Mesendoderm (in vitro differentiated cells): ENCODE measurements at regions not wholly inside any gene's neighbourhood (a gene's known extent, or its start where the extent isn't known, plus 50 kb on each side); places are given as distances from the start of the nearest gene placed in this dataset.

Source experiments
- DNase-seq: peaks from one replicate; pipeline ENCODE4 v3.0.0; 2013
- H2AK5ac ChIP-seq: 2 replicates; pipeline ENCODE4 v1.6.1; 2013; ENCODE audit warnings: low read length, inconsistent platforms
- H2BK120ac ChIP-seq: 2 replicates; pipeline ENCODE4 v1.6.1; 2013; ENCODE audit warnings: low read depth, mild to moderate bottlenecking, low read length, moderate library complexity, mixed read lengths
- H2BK15ac ChIP-seq: replicated peaks from 2 replicates; pipeline ENCODE4 v1.6.1; 2013; ENCODE audit warnings: low read depth, mild to moderate bottlenecking, moderate library complexity
- H2BK5ac ChIP-seq: 2 replicates; pipeline ENCODE4 v1.6.1; 2013; ENCODE audit warnings: low read length, inconsistent platforms
- H3K18ac ChIP-seq: 2 replicates; pipeline ENCODE4 v1.6.1; 2013; ENCODE audit warnings: mild to moderate bottlenecking, low read length, mixed read lengths
- H3K23ac ChIP-seq: one replicate; pipeline ENCODE4 v1.6.1; 2013; ENCODE audit warnings: low read length
- H3K27ac ChIP-seq: 2 replicates; pipeline ENCODE4 v1.5.1; 2013; ENCODE audit warnings: low read depth, mild to moderate bottlenecking, inconsistent platforms, low read length, moderate library complexity
- H3K27me3 ChIP-seq: 2 replicates; pipeline ENCODE4 v1.6.1; 2013; ENCODE audit warnings: low read length, control low read depth, mild to moderate bottlenecking, inconsistent platforms; ENCODE audit not compliant: insufficient read depth, poor library complexity
- H3K36me3 ChIP-seq: 2 replicates; pipeline ENCODE4 v1.6.1; 2013; ENCODE audit warnings: low read length, inconsistent platforms; ENCODE audit not compliant: control insufficient read depth, insufficient read depth
- H3K4ac ChIP-seq: one replicate; pipeline ENCODE4 v1.6.1; 2013; ENCODE audit warnings: low read depth, mild to moderate bottlenecking, low read length, moderate library complexity
- H3K4me1 ChIP-seq: 2 replicates; pipeline ENCODE4 v1.6.1; 2013; ENCODE audit warnings: low read depth, low read length, inconsistent platforms; ENCODE audit not compliant: control insufficient read depth
- H3K4me2 ChIP-seq: 2 replicates; pipeline ENCODE4 v1.6.1; 2013; ENCODE audit warnings: low read length
- H3K4me3 ChIP-seq: 2 replicates; pipeline ENCODE4 v1.5.1; 2013; ENCODE audit warnings: mild to moderate bottlenecking, low read length
- H3K56ac ChIP-seq: one replicate; pipeline ENCODE4 v1.6.1; 2013; ENCODE audit warnings: low read length
- H3K79me1 ChIP-seq: 2 replicates; pipeline ENCODE4 v1.6.1; 2013; ENCODE audit warnings: low read length, inconsistent platforms
- H3K79me2 ChIP-seq: 2 replicates; pipeline ENCODE4 v1.6.1; 2013; ENCODE audit warnings: mild to moderate bottlenecking, low read length; ENCODE audit not compliant: control insufficient read depth, insufficient read depth
- H3K9ac ChIP-seq: 2 replicates; pipeline ENCODE4 v1.6.1; 2013; ENCODE audit warnings: low read length, inconsistent platforms
- H4K5ac ChIP-seq: one replicate; pipeline ENCODE4 v1.6.1; 2013; ENCODE audit warnings: low read length
- H4K8ac ChIP-seq: one replicate; pipeline ENCODE4 v1.6.1; 2013; ENCODE audit warnings: low read depth, mild to moderate bottlenecking, control low read depth, low read length, moderate library complexity
- WGBS: extraction: QIAGEN DNeasy Blood & Tissue Kit; methylation state at CpG from one replicate; pipeline ENCODE4 v1.1.7; 2013; ENCODE audit warnings: low lambda C conversion rate, missing lambda C conversion rate; ENCODE audit not compliant: insufficient coverage; ENCODE audit errors: extremely low coverage; 5-methylcytosine and 5-hydroxymethylcytosine counted together

DNA sequence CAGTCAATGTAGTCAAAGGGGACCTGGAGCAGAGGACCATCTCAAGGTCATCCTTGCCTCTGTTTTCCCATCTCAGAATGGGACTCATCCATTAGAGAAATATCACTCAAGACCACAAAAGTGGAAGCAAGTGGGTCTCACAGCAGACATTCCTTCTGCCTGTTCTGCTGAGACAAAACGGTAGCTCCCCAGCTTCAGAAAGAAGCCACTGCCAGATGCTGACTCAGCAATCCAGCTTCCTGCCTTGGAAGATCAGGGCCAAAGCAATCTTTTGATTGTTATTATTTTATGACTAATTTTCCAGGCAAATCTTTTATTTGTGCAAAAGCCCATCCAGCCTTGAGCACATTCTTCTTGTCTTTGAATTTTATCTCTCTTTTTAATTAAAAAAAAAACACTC lies 86.8 kb downstream of the CCT6B start:
- Histone ChIP-seq H4K8ac (no peak overlapping the region), H2BK15ac (no peak overlapping the region), H3K4ac (no peak overlapping the region), H2BK120ac (no peak overlapping the region), H4K5ac (no peak overlapping the region), H3K4me2 (no peak overlapping the region), H3K56ac (no peak overlapping the region), H3K79me2 (no peaks in the 10 kb centered on the region), H3K79me1 (no peaks in the 10 kb centered on the region), H3K18ac (no peak overlapping the region), H3K23ac (no peak overlapping the region), H3K27me3 (no peaks in the 10 kb centered on the region), H3K36me3 (no peaks in the 10 kb centered on the region), H3K4me3 (no peak overlapping the region), H3K4me1 (no peaks in the 10 kb centered on the region), H3K9ac (no peak overlapping the region), H3K27ac (no peak overlapping the region), H2BK5ac (no peak overlapping the region), H2AK5ac (no peak overlapping the region)
- no CpG with 5 or more reads among the region's 1 CpG for WGBS
- no peak for DNase-seq

DNA sequence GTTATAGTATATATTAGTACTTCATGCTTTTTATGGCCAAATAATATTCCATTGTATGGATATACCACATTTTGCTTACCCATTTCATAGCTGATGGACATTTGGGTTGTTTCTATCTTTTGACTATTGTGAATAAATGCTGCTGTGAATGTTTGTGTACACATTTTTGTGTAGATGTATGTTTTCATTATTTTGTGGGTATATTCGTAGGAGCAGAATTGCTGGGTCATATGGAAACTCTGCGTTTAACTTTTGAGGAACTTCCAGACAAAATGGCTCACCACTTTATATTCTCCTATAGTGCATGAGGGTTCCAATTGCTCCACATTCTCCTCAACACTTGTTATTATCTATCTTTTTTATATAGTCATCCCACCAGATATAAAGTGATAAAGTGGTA lies 88.6 kb downstream of the CCT6B start:
- Histone ChIP-seq H3K79me1 (no peaks in the 10 kb centered on the region), H3K18ac (no peak overlapping the region), H3K36me3 (no peaks in the 10 kb centered on the region), H3K4me2 (no peak overlapping the region), H2BK15ac (no peak overlapping the region), H3K4me3 (no peak overlapping the region), H3K27me3 (no peaks in the 10 kb centered on the region), H3K9ac (no peak overlapping the region), H2BK5ac (no peak overlapping the region), H2AK5ac (no peak overlapping the region), H3K4me1 (no peaks in the 10 kb centered on the region), H4K8ac (no peak overlapping the region), H3K23ac (no peak overlapping the region), H3K56ac (no peak overlapping the region), H3K27ac (no peak overlapping the region), H3K79me2 (no peaks in the 10 kb centered on the region), H4K5ac (no peak overlapping the region), H3K4ac (no peak overlapping the region), H2BK120ac (no peak overlapping the region)
- WGBS: no CpG with 5 or more reads among the region's 2 CpGs
- DNase-seq: no peak

- Histone ChIP-seq H2BK120ac (no peak overlapping the region), H3K79me1 (no peaks in the 10 kb centered on the region), H3K4ac (no peak overlapping the region)
Observed at GRCh38 chr17:34869641-34870040, 91.6 kb downstream of the CCT6B start.

DNA sequence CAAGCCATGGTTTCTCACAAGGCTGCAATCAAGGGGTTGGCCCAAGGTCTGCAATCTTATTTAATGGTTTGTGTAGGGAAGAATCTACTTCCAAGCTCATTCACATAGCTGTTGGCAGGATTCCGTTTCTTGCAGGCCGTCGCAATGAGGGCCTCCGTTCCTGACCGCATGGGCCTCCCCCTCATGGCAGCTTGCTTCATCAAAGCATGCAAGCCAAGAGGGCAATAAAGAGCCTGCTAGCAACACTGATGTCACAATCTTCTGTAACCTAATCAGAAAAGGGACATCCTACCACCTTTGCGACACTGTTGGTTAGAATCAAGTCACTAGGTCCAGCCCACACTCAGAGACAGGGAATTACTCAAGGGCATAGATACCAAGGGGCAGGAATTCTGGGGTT lies 95.5 kb downstream of the CCT6B start:
- no peak overlapping the region for H3K27ac ChIP-seq
- H4K8ac ChIP-seq: no peak overlapping the region
- H3K4me1 ChIP-seq: peaks cover 3% of the 10 kb centered on the region
- H3K27me3 ChIP-seq: no peaks in the 10 kb centered on the region
- no peak overlapping the region for H3K4me3 ChIP-seq
- H2AK5ac ChIP-seq: no peak overlapping the region
- no peak for DNase-seq
- no peak overlapping the region for H3K56ac ChIP-seq
- H3K9ac ChIP-seq: no peak overlapping the region
- H3K4me2 ChIP-seq: no peak overlapping the region
- no peak overlapping the region for H2BK15ac ChIP-seq
- no peak overlapping the region for H2BK5ac ChIP-seq
- no peak overlapping the region for H2BK120ac ChIP-seq
- no peaks in the 10 kb centered on the region for H3K79me2 ChIP-seq
- no CpG with 5 or more reads among the region's 6 CpGs for WGBS
- no peaks in the 10 kb centered on the region for H3K36me3 ChIP-seq
- no peaks in the 10 kb centered on the region for H3K79me1 ChIP-seq
- H3K18ac ChIP-seq: no peak overlapping the region
- no peak overlapping the region for H4K5ac ChIP-seq
- H3K23ac ChIP-seq: no peak overlapping the region
- no peak overlapping the region for H3K4ac ChIP-seq

More at GRCh38 chr17:34869641-34870040, 91.6 kb downstream of the CCT6B start:
- Histone ChIP-seq H3K23ac (no peak overlapping the region), H3K79me2 (no peaks in the 10 kb centered on the region), H3K4me3 (no peak overlapping the region), H2BK15ac (no peak overlapping the region), H3K36me3 (no peaks in the 10 kb centered on the region), H2AK5ac (no peak overlapping the region), H3K27ac (no peak overlapping the region), H3K4me2 (no peak overlapping the region), H2BK5ac (no peak overlapping the region), H3K27me3 (no peaks in the 10 kb centered on the region), H4K8ac (no peak overlapping the region), H4K5ac (no peak overlapping the region), H3K4me1 (no peaks in the 10 kb centered on the region), H3K18ac (no peak overlapping the region), H3K9ac (no peak overlapping the region), H3K56ac (no peak overlapping the region)
- no peak for DNase-seq

DNA sequence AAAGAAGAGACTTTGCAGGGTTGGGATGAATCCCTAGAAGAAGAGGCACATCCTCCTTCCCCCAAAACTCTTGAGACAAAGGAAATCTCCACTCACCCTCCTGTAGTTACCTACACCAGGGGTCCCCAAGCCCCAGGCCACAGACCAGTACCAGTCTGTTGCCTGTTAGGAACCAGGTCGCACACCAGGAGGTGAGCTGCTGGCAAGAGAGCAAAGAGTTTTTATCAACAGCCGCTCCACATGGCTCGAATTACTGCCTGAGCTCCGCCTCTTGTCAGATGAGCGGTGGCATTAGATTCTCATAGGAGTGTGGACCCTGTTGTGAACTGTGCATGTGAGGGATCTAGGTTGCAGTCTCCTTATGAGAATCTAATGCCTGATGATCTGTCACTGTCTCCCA lies 98.9 kb downstream of the CCT6B start:
- Histone ChIP-seq H3K4me2 (no peak overlapping the region), H2BK15ac (no peak overlapping the region), H3K23ac (no peak overlapping the region), H4K5ac (no peak overlapping the region), H3K79me1 (no peaks in the 10 kb centered on the region), H3K36me3 (no peaks in the 10 kb centered on the region), H3K27me3 (no peaks in the 10 kb centered on the region), H3K4me3 (no peak overlapping the region), H3K27ac (no peak overlapping the region), H2BK120ac (no peak overlapping the region), H3K4me1 (peaks cover 3% of the 10 kb centered on the region), H2AK5ac (no peak overlapping the region), H2BK5ac (no peak overlapping the region), H3K4ac (no peak overlapping the region), H3K9ac (no peak overlapping the region), H3K18ac (no peak overlapping the region), H3K56ac (no peak overlapping the region), H3K79me2 (no peaks in the 10 kb centered on the region), H4K8ac (no peak overlapping the region)
- peak; percentile 25 for DNase-seq
- no CpG with 5 or more reads among the region's 5 CpGs for WGBS

GRCh38 chr17:34861864-34862263 lies 99.4 kb downstream of the CCT6B start:
- no peaks in the 10 kb centered on the region for H3K27me3 ChIP-seq
- no peak overlapping the region for H3K18ac ChIP-seq
- H4K5ac ChIP-seq: no peak overlapping the region
- DNase-seq: no peak
- H3K56ac ChIP-seq: no peak overlapping the region
- no peaks in the 10 kb centered on the region for H3K36me3 ChIP-seq
- no peak overlapping the region for H3K27ac ChIP-seq
- no peak overlapping the region for H3K4me3 ChIP-seq
- H3K9ac ChIP-seq: no peak overlapping the region
- H4K8ac ChIP-seq: no peak overlapping the region
- no peak overlapping the region for H3K4me2 ChIP-seq
- no peak overlapping the region for H2AK5ac ChIP-seq
- no peaks in the 10 kb centered on the region for H3K79me2 ChIP-seq
- H2BK15ac ChIP-seq: no peak overlapping the region
- no peak overlapping the region for H3K4ac ChIP-seq
- H3K23ac ChIP-seq: no peak overlapping the region
- H3K4me1 ChIP-seq: peaks cover 3% of the 10 kb centered on the region
- no peaks in the 10 kb centered on the region for H3K79me1 ChIP-seq
- no CpG with 5 or more reads among the region's 4 CpGs for WGBS
- no peak overlapping the region for H2BK120ac ChIP-seq
- H2BK5ac ChIP-seq: no peak overlapping the region
